ENCODE measurements at regions not wholly inside any gene's neighbourhood (a gene's known extent, or its start where the extent isn't known, plus 50 kb on each side); places are given as distances from the start of the nearest gene placed in this dataset.

DNA sequence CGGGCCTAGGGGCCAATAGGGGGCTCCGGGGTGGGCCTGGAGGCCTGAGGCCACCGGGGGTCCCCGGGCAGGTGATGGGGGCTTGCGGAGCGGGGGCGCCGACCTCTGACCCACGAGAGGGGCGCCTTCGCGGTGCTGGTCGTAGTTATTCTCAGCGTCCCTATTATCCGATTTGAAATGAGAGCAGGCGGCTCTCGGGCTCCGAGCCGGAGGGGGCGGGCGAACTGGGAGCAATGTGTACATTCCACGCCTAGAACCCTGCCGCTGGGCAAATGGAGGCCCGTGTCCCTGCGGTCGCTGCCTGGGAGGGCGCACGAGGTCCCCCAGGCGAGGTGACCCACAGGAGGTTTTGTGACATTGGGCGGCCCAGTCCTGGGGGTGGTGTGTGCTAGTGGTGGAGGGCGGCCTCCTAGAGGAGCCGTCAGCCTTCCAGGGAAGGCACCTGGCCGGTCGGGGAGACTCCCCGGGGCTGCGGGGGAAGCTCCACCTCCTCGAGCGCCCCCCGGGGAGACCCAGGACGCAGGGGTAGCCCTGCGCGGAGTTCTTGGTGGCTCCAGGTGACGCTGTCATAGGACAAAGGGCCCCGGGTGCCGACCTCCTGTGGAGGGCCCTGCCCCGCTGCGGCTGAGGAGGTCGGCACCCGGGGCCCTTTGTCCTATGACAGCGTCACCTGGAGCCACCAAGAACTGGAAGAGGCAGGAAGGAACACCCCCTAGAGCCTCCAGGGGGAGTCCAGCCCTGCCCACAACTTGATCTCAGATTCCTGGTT, 102.6 kb upstream of the PRKX start (continued):
- TF ChIP-seq, protein P1, sequence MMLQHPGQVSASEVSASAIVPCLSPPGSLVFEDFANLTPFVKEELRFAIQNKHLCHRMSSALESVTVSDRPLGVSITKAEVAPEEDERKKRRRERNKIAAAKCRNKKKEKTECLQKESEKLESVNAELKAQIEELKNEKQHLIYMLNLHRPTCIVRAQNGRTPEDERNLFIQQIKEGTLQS (IDR thresholded peaks at IDR 0.05; ENCODE audit: borderline replicate concordance, extremely low read depth, low read depth, low read length) = no peak
- TF ChIP-seq NFYA (IDR thresholded peaks at IDR 0.05; ENCODE audit: borderline replicate concordance, low read depth, low read length) = no peak
- TF ChIP-seq KDM1A (IDR thresholded peaks at IDR 0.05; ENCODE audit: borderline replicate concordance) = no peak
- TF ChIP-seq, protein P2, sequence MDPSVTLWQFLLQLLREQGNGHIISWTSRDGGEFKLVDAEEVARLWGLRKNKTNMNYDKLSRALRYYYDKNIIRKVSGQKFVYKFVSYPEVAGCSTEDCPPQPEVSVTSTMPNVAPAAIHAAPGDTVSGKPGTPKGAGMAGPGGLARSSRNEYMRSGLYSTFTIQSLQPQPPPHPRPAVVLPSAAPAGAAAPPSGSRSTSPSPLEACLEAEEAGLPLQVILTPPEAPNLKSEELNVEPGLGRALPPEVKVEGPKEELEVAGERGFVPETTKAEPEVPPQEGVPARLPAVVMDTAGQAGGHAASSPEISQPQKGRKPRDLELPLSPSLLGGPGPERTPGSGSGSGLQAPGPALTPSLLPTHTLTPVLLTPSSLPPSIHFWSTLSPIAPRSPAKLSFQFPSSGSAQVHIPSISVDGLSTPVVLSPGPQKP (IDR thresholded peaks at IDR 0.05; ENCODE audit: low read depth, low read length) = no peak
- no peak for TF ChIP-seq BMI1 (IDR thresholded peaks at IDR 0.05; ENCODE audit: borderline replicate concordance)
- no peak for TF ChIP-seq ZNF274 (IDR thresholded peaks at IDR 0.05; ENCODE audit: insufficient read depth, insufficient read length)
- TF ChIP-seq, protein P3, sequence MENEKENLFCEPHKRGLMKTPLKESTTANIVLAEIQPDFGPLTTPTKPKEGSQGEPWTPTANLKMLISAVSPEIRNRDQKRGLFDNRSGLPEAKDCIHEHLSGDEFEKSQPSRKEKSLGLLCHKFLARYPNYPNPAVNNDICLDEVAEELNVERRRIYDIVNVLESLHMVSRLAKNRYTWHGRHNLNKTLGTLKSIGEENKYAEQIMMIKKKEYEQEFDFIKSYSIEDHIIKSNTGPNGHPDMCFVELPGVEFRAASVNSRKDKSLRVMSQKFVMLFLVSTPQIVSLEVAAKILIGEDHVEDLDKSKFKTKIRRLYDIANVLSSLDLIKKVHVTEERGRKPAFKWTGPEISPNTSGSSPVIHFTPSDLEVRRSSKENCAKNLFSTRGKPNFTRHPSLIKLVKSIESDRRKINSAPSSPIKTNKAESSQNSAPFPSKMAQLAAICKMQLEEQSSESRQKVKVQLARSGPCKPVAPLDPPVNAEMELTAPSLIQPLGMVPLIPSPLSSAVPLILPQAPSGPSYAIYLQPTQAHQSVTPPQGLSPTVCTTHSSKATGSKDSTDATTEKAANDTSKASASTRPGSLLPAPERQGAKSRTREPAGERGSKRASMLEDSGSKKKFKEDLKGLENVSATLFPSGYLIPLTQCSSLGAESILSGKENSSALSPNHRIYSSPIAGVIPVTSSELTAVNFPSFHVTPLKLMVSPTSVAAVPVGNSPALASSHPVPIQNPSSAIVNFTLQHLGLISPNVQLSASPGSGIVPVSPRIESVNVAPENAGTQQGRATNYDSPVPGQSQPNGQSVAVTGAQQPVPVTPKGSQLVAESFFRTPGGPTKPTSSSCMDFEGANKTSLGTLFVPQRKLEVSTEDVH (IDR thresholded peaks at IDR 0.05; ENCODE audit: low read depth, partially characterized antibody) = peak; percentile 51
- TF ChIP-seq TAF1 (IDR thresholded peaks at IDR 0.05; ENCODE audit: borderline replicate concordance, low read depth, low read length) = no peak
- TF ChIP-seq PRDM15 (CRISPR knock-in tag; IDR thresholded peaks at IDR 0.05) = no peak
- 0 out of 2 replicates have a peak, but pooled peaks have one; percentile 37 for TF ChIP-seq TCF3 (IDR thresholded peaks at IDR 0.05; ENCODE audit: borderline replicate concordance, insufficient read depth, low read depth, low read length)
- TF ChIP-seq HDAC2 (IDR thresholded peaks at IDR 0.05) = no peak
- TF ChIP-seq RB1 (IDR thresholded peaks at IDR 0.05; ENCODE audit: borderline replicate concordance) = no peak
- TF ChIP-seq GABPA (IDR thresholded peaks at IDR 0.05; ENCODE audit: low read depth) = no peak
- TF ChIP-seq TCF7 (IDR thresholded peaks at IDR 0.05; ENCODE audit: borderline replicate concordance) = no peak
- TF ChIP-seq, protein P4, sequence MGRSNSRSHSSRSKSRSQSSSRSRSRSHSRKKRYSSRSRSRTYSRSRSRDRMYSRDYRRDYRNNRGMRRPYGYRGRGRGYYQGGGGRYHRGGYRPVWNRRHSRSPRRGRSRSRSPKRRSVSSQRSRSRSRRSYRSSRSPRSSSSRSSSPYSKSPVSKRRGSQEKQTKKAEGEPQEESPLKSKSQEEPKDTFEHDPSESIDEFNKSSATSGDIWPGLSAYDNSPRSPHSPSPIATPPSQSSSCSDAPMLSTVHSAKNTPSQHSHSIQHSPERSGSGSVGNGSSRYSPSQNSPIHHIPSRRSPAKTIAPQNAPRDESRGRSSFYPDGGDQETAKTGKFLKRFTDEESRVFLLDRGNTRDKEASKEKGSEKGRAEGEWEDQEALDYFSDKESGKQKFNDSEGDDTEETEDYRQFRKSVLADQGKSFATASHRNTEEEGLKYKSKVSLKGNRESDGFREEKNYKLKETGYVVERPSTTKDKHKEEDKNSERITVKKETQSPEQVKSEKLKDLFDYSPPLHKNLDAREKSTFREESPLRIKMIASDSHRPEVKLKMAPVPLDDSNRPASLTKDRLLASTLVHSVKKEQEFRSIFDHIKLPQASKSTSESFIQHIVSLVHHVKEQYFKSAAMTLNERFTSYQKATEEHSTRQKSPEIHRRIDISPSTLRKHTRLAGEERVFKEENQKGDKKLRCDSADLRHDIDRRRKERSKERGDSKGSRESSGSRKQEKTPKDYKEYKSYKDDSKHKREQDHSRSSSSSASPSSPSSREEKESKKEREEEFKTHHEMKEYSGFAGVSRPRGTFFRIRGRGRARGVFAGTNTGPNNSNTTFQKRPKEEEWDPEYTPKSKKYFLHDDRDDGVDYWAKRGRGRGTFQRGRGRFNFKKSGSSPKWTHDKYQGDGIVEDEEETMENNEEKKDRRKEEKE (IDR thresholded peaks at IDR 0.05) = no peak
- TF ChIP-seq YY1 (IDR thresholded peaks at IDR 0.05; ENCODE audit: low read depth, low read length) = peak; percentile 28; the same call in 1 of the 2 replicates
- TF ChIP-seq STAT3 (IDR thresholded peaks at IDR 0.05; ENCODE audit: low read depth, low read length) = no peak
- TF ChIP-seq NR2F1 (conservative IDR thresholded peaks at IDR 0.05) = peak; percentile 61
- no peak for TF ChIP-seq WRNIP1 (IDR thresholded peaks at IDR 0.05; ENCODE audit: borderline replicate concordance, low read depth, low read length)

All from GM12878 (cell line).